HG03103 (cell line): ENCODE measurements at regions not wholly inside any gene's neighbourhood (a gene's known extent, or its start where the extent isn't known, plus 50 kb on each side); places are given as distances from the start of the nearest gene placed in this dataset.
A peak's percentile ranks its signal among the peaks of the same experiment; 100 is the strongest.

Source experiments
- ATAC-seq: cut with Tn5 transposase; IDR thresholded peaks from one replicate; pipeline ENCODE4 v1.9.1; 2021; ENCODE audit warnings: low read depth; ENCODE audit not compliant: unreplicated experiment

DNA sequence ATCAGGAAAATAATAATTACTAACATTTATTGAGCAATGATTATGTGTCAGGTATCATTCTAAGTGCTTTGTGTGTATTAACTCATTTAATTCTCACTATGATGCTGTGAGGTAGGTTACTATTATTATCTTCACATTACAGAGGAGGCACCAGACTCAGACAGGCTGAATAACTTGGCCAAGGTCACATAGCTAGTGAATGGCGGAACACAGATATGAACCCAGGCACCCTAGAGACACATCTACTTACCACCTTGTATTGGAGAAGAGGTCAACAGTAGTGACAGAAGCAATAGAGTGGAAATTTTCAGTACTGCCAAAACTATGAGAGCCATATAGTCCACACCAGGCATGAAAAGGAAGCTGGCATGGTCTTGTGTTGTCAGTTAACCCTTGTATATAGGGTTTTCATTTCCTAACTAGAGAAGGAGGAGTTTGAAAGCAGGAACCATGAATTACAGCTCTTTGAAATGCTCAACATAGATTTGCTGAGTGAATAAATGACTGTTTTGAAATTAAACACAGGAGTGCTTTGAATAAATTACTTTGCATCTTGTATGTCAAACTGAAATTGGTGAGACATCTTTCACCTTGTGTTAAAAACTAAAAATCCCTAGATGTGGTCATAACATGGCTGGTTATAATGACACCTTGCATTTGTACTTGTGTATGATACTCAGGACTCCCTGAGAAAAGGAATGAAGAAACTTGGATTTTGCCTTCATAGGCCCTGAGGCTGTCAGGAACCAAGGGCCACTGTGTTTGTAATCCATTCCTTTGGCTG, 71.8 kb downstream of the RTL9 start:
- no peak for ATAC-seq

DNA sequence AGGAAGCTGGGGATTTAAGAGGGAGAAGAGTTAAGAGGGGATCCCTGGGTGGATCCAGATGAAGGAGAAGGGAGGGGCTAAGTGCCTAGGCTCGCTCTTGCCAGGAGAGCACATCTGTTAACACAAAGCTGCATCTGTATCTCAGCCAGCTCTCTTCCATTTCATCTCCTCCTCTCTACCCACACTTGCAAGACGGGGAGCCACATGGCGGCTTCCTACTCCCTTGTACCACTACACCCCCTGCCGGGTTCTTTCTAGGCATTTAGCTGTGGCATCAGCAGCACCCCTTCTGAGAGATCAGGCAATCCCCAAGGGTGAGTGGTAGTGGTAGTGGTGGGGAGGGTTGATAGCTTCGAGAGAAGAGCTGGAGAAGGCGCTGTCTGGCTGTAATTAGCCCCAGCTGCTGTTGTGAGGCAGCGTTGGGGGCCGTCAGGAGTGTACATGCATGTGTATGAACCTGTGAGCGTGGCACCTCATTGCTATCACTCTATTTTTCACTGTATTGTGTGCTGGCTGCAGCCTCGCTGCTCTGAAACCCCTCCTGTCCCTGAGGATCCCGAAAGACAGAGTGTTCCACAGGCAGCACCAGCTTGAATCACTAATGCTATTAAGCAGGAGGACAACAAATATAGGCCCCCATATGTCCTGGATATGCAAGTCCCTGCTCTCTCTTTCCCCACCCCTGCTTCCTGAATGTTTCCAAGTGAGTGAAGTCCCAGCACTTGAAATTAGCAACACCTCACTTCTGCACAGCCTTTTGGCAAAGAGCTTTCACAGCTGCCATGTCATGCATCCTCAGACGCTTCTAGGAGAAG, 73.7 kb downstream of the RTL9 start:
- ATAC-seq, result no peak

DNA sequence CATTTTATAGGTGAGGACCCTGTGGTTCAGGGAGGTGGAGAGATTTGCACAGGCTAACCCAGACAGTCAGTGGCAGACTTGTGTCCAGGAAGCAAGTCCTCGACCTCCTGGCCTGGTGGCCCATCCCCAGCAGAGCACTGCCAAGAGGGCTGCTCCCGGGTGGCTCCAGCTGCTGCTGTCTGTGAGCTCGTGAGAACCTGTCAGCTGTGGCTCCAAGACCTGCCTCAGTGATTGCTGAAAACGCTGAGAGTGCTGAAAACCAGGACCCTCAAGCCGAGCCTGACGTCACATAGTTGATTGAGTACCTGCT, 74.2 kb downstream of the RTL9 start:
- ATAC-seq, result no peak

DNA sequence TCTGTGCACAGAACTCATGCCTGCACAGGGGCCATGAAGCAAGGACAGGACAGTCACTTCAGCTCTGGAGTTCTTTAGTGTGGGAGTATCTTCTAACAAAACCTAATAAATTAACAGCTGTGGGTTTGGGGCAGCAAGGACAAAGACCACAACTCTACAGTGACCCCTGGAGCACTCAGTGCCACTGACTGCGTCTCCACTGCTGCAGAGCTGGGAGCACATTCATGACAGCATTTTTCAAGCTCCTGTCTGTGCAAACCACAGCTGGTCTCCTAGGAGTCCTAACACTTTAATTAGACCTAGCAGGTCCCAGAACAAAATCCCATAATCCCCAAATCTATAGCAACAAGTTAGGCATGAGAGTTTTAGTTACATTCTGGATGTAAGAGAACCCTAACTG, 76.5 kb downstream of the RTL9 start:
- ATAC-seq, result no peak

DNA sequence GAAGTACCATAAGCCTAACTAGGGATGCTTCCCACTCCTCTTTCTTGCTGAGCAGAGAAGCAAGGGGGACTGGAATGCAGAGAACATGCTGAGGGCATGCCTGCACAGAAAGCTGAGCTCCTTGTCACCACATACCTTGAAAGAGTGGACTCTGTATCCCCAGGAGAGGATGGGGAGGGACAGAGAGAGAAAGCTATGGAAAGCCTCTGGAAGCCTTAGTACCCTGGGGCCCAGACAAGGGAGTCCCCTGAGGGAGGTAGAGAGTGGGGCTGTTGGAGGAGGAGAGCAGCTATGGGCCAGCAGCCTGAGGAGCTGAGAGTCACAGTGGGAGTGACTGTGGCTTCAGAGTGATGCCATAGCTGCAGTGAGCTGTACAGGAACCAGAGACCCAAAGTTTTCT, 77.9 kb downstream of the RTL9 start:
- no peak for ATAC-seq

DNA sequence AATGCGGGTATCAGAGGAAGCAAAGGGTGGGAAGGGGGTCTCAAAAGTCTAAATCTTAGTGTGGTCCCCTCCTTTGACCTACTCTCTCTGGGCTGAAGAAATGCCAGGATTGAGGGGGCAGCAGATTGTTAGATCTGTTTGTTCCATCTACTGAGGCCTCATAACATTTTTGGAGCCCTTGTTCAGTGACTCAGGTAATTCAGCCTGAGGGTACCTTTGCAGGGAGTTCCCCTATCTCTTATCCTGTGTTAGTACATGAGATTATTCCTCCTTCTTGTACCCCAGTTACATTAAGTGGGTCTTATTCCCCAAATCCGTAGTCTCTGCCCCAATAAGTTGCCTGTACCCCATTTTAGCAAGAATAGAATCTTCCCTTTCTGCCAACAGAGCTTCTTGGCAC, 79.0 kb downstream of the RTL9 start:
- no peak for ATAC-seq

DNA sequence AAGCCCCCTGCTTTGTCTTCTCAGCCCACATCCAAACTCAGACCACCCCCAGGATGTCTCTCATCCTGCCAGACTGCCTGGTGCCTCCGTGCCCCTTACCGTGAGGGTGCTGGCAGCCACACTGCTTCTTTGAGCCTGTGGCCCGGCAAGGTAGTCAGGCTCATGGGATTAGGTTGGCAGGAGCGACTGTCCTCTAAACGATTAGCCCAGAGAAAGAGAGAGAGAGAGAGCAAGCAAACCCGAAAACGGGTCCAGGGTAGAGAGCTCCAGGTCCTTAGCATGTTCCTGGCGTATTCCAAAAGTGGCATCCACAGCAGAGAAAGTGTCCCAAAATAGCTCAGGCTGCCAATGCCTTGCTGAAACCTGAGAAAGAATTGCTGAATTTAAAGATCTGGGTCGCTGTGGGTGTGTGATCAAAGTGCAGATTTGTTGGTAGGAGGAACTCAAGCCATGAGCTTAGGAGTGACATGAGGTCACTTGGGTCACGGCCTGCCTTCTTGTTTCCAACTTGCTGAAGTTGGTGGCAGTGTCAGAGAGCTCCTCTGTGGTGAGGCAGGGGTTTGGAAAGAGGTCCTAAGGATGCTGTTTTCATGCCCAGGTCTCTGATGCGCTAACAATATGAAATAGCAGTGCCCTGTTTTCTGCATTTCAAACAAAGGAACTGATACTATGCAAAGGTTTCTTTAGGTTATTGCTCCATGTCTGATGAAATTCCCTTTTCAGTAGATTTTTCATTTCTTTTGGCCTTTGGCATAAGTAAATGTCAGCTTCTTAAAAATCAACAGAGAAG, 81.6 kb downstream of the RTL9 start:
- ATAC-seq, result no peak

DNA sequence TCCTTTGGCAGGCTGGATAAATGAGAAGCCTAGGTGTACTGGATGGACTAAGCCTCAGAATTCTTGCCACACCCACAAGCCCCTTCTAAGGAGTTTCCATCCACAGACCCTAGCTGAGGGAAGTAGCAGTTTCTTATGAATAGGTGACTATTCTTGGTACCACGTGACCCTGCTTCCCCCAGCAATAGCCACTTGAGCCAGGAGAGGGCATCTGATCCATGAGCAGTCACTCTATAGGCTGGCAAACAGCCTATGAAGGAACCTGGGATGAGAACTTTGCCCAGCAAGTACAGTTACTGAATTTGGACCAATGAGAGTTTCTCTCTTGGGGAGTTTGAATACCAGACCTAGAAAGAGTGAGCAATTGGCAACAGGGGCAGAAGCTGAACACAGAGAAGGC, 84.0 kb downstream of the RTL9 start:
- ATAC-seq, result peak; percentile 90

DNA sequence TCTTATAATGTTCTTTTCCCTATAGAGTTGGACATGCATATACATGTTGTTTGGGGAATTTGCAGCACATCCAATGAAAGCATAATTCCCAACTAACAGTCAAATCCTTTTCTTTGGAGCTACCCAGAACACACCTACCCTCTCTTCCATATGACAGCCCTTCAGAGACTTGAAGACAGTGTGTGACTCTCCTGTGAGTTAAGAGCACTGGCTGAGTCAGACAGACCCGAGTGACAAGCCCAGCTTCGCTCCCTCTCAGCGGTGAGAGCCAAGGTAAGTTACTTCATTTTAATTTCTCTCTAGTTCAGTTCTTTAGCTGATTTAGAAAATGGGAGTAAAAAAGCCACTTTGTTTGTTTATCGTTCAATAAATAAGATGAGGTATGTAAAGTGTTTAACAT, 86.3 kb downstream of the RTL9 start:
- no peak for ATAC-seq

DNA sequence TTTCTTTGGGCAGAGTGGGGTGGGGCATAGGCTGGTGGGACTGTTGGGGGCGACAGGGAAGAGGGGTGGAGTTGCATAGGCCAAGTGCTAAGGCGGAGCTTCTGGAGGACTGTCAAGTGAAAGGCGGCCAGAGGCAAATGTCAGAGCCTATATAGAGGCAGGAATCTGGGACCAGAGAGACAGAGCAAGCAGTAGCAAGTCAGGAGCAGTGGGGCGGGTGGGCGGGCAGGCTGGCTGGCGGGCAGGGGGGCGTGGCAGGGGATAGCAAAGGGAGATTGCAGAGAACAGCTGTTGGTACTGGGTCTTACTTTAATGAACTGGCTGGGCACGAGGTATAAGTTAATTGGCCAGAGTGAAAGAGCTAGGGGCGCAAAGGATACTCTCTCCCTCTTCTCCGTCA, 89.8 kb downstream of the RTL9 start:
- ATAC-seq, result no peak

DNA sequence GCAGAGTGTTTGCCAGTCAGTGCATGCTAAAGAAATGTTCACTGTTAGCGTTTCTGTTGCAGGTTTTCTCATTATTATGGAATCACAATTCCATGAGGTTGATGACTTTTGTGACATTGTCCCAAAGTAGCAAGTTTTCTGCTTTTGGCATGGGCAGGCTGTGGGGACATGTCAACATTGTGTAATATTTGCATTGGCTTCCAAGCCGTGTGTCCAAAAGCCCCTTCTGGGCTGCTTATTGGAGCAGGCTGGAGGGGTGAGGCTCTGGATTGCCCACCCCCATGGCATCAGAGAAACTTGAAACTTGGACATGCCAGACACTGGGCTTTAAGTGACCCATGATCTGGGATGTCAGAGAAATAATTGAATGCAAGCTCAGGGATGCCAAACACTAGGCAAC, 90.7 kb downstream of the RTL9 start:
- no peak for ATAC-seq

DNA sequence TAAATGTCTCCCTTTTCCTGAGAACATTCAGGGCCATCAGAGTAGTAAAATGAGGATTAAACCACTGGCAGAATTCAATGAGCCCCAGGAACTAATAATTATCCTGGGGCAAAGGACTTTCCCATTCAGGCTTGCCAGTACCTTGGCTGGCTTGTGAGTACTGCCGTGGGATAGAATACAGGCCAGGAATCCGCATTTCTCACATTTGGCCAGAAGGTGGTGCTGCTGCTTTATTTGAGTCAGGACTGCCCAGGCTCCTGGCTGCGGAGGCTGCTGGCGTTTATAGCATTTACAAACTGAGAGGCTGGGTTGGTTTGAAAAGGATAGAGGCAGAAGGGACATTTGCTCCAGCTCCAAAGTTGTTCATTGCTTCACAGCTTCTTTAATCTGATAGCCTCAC, 91.4 kb downstream of the RTL9 start:
- peak; percentile 95 for ATAC-seq

DNA sequence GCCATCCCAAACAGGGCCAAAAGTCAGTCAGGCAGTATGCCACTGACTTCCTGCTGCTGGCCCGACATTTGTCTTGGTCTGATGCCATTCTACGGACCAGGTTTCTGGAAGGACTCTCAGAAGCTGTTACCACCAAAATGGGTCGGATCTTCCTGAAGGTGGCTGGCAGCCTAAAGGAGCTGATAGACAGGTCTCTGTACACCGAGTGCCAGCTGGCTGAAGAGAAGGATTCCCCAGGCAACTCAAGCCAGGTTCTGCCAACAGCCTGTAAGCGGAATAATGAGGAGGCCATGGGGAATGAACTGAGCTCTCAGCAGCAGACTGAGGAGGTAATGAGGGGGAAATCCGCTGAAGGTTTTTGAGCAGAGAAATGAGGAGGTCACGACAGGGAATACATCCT, 95.7 kb downstream of the RTL9 start:
- ATAC-seq, result no peak

DNA sequence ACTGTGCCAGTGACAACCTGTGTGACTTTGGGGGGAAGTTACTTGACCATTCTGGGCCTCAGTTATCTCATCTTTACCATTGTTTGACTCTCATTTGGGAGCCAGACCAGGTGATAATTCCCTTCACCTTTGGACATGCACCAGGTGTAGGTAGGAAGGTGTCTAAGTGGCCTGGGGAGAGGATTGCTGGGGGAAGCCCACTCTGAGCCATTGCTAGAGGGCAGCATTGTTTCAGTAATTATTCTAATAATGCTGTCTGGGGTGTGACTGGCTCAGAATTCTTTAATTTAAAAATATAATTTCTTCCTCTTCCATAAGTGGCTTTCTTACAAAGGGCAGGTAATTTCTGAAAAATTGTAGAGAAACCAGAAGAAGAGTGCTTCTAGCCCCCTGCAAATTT, 104.3 kb downstream of the RTL9 start:
- no peak for ATAC-seq

DNA sequence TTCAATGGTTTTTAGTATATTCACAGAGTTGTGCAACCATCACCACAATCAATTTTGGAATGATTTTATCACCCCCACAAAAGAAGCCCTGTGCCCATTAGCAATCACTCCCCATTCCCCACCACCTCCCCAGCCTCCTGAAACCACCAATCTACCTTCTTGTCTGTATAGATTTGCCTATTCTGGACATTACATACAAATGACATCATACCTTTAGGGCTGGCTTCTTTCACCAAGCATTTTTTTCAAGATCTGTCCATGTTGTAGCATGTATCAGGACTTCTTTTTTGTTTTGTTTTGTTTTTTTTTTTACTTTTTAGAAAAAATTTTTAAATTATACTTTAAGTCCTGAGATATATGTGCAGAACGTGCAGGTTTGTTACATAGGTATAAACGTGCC, 108.1 kb downstream of the RTL9 start:
- no peak for ATAC-seq

DNA sequence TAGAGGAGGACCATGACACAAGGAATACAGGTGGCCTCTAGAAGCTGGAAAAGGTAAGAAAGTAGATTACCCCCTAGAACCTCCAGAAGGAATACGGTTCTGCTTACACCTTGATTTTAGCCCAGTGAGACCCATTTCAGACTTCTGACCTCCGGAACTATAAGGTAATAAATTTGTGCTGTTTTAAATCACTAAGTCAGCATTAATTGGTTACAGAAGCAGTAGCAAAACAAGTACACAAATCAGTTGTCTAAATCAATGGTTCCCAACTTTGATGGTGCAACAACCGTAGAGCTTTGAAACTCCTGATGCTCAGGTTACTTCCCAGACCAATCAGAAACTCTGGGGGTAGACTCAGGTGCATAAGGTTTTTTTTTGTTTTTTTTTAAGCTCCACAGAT, 113.6 kb downstream of the RTL9 start:
- ATAC-seq, result no peak

DNA sequence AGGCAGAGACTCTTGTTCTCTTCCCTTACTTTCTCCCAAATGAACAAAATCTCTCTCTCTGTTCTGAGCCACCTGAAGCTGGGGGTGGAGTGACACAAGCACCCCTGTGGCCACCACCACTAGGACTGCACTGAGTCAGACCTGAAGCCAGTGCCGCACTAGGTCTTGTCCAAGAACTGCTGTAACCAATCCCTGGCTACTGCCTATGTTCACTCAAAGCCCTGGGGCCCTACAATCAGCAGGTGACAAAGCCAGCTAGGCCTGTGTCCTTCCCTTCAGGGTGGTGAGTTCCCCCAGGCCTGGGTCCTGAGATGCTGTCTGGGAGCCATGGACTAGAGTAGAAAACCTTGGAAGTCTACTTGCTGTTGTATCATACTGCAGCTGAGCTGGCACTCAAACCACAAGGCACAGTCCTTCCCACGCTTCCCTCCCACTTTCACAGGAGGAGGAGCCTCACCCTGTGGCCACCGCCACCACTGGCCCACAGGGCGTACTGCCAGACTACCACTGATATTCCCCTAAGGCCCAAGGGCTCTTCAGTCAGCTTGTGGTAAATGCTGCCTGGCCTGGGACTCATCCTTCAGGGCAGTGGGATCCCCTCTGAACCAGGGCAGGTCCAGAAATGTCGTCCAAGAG, 119.1 kb downstream of the RTL9 start:
- no peak for ATAC-seq

DNA sequence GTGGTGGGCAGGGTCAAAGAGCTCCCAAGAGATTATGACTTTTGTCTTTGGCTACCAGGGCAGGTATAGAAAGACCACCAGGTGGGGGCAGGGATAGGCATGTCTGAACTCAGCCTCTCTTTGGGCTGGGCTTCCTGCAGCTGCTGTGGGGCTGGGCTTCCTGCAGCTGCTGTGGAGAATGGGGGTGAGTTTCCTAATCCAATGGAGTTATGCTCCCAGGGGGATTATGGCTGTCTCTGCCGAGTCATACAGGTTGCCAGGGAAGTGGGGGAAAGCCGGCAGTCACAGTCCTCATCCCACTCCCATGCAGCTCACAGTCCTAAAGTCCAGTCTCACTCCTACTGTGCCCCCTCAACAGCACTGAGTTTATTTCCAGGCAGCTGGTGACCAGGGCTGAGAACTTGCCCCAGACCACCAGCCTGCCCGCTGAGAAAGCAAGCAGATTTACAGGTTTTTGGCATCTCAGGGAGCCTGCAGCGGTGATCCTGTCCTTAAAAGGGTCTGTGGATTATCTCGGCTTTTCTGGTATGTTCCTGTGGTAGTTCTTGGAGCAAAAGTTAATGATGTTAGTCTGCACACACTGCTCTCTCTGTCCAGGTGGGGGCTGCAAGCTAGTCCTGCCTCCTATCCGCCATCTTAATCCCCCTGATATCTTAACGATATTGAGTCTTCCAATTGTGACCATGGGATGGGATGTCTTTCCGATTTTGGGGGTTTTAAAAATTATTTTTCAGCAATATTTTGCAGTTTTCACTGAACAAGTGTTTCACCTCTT, 133.4 kb downstream of the RTL9 start:
- ATAC-seq, result no peak

DNA sequence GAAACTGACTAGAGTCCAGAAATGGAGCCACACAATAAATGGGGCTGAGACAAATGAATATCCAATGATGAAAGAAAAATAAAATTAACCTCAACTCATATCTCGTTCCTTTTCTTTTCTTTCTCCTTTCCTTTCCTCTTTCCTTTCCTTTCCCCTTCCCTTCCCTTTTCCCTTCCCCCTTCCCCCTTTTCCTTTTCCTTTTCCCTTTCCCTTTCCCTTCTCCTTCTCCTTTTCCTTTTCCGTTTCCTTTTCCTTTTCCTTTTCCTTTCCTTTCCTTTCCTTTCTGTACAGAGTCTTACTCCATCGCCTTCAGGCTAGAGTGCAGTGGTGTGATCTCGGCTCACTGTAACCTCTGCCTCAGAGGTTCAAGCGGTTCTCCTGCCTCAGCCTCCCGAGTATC, 146.3 kb downstream of the RTL9 start:
- ATAC-seq, result no peak

DNA sequence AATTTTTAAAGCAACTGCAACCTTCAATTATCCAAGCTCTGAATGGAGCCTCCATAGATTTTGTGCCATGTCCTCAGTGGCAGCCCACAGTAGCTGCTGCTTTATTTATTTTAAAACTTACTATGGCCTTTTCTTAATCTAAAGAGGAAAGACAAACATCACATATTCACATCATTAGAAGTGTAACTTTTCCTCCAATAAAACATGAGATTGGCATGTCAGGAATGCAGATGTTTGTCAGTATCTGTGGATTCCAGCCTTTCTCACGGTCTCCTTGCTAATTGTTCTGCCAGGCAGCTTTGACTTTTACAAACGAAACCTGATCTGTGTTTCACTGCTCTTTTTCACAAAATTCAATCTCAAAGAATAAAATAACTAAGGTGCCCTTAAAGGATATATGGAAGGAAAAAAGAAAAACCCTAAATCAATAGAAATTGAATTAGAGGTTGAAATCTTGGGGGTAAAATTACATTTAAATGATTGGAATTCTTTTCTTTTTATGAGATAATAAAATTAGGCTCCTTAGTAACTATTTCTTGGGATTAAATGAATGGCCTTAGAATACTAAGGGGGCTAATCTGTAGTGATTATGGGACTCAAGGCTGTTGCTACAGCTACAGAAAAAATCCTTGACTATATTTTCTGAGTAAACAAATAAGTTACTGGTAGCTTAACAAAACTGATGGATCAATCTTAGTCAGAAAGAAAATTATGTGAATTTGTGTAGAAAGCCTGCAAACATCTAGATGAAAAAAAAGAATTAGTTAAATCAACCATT, 151.3 kb downstream of the RTL9 start:
- no peak for ATAC-seq
